Activated CD4-positive, alpha-beta T cell treated with anti-CD3 and anti-CD28 coated beads for 36 hours (primary cell): ENCODE measurements at regions not wholly inside any gene's neighbourhood (a gene's known extent, or its start where the extent isn't known, plus 50 kb on each side); places are given as distances from the start of the nearest gene placed in this dataset.

Experiments
- ATAC-seq: fragments of 200-7000 bp; cut with Tn5 transposase; one replicate; pipeline ENCODE4 v1.10.0; 2021; ENCODE audit warnings: mild to moderate bottlenecking, moderate library complexity
- CTCF ChIA-PET: fragments of 350-600 bp; sonication (Branson Sonifier 250); formaldehyde crosslinking; loops from one replicate; lab custom pipeline; 2021; ENCODE audit warnings: antibody characterized with exemption; lab: Charles Lee
- POLR2A ChIA-PET: fragments of 350-600 bp; sonication (Branson Sonifier 250); formaldehyde crosslinking; loops from one replicate; lab custom pipeline; 2021; ENCODE audit warnings: antibody characterized with exemption, inconsistent platforms; lab: Charles Lee
- DNase-seq: peaks from one replicate; pipeline ENCODE4 v3.0.0-alpha.2; 2020
- H3K27ac Mint-ChIP-seq: one replicate; pipeline ENCODE4 v1.8.0; 2021; ENCODE audit warnings: mixed read lengths
- H3K27me3 Mint-ChIP-seq: one replicate; pipeline ENCODE4 v1.8.0; 2021; ENCODE audit warnings: mixed read lengths
- H3K36me3 Mint-ChIP-seq: one replicate; pipeline ENCODE4 v1.8.0; 2021; ENCODE audit warnings: low read depth, mixed read lengths
- H3K4me1 Mint-ChIP-seq: one replicate; pipeline ENCODE4 v1.8.0; 2021; ENCODE audit warnings: mixed read lengths
- H3K4me3 Mint-ChIP-seq: one replicate; pipeline ENCODE4 v1.8.0; 2021; ENCODE audit warnings: mild to moderate bottlenecking, moderate library complexity, mixed read lengths
- H3K9me3 Mint-ChIP-seq: one replicate; pipeline ENCODE4 v1.8.0; 2021; ENCODE audit warnings: low read depth, mixed read lengths
- intact Hi-C, 2 experiments: fragments of 100-400 bp; cut with DNase I in 1 of 2; cut with micrococcal nuclease in 1 of 2; formaldehyde crosslinking; loops; one replicate each; pipeline versions ENCODE4 v1.14.2 to v1.15.1; 2022 to 2024; cut with DNase I, micrococcal nuclease

DNA sequence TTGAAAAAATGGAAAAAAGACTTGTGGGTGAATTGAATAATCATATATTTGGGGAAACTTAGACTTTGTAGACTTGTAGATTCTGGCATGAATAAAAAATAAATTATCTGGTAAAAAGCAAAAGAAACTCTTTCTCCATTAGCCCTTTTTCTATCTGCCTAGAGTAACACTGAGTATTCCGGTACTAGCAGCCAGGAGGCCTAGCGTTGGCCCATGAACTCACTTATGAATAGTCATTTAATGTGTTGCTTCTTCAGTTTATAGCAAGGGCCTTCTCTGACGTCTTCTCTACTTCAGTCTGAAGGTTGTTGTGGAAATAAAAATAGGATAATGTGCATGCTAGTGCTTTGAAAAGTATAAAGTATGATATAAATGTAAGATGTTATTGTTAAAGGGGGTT is 851.2 kb upstream of the NR2F2 start:
- intact Hi-C loops = no loop called here
- no peak for ATAC-seq
- Mint-ChIP-seq H3K36me3 (no peaks in the 10 kb centered on the region), H3K27ac (no peak overlapping the region), H3K4me3 (no peak overlapping the region), H3K27me3 (peaks cover 2% of the 10 kb centered on the region), H3K4me1 (no peaks in the 10 kb centered on the region), H3K9me3 (peaks cover 1% of the 10 kb centered on the region)
- DNase-seq = no peak
- CTCF ChIA-PET = no interaction called here
- POLR2A ChIA-PET = no interaction called here

DNA sequence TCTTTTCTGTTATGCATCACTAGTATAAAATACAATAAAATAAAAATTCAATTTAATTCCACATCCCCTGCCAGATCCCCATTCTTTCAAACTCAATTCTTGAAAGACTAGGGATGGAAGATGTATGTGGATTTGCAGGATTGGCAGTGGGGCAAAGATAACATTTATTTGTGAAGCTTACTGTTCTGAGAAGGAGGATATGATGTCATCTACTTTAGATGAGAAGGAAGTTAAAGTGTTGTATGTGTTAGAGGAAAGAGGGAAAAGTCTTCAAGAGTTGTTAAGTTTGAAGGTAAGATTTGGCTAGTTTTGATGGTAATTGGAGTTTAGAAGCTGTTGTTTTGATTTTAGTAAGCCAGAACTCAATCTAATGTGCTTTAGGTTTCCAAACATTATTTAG is 845.1 kb upstream of the NR2F2 start:
- intact Hi-C loops = no loop called here
- Mint-ChIP-seq H3K27me3 (peaks cover 2% of the 10 kb centered on the region), H3K36me3 (no peaks in the 10 kb centered on the region), H3K9me3 (peaks cover 8% of the 10 kb centered on the region), H3K27ac (no peak overlapping the region), H3K4me3 (no peak overlapping the region), H3K4me1 (no peaks in the 10 kb centered on the region)
- ATAC-seq = no peak
- ChIA-PET POLR2A (no interaction called here), CTCF (no interaction called here)
- no peak for DNase-seq

DNA sequence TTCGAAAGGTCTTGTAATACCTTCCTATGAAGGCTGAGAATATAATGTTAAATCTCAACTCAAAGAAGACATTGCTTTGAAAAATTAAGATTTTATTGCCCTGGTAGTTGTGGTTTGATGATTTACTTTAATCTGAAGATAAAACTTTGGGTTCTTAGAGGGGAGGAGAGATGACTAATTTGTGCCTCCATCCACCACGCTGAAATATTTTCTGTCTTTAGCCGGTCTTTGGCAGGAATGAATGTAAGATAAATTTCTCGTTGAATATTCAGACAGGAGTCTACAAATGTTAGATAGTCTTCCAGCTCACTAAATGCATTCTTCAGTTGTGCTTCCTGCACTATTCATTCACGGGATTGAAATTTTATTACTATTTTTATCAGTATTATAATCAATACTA is 844.3 kb upstream of the NR2F2 start:
- peaks cover 8% of the 10 kb centered on the region for H3K9me3 Mint-ChIP-seq
- ChIA-PET POLR2A (no interaction called here), CTCF (no interaction called here)
- H3K4me3 Mint-ChIP-seq = no peak overlapping the region
- H3K27me3 Mint-ChIP-seq = peaks cover 7% of the 10 kb centered on the region
- no peaks in the 10 kb centered on the region for H3K4me1 Mint-ChIP-seq
- ATAC-seq (no peak), DNase-seq (no peak)
- intact Hi-C loops = no loop called here
- H3K36me3 Mint-ChIP-seq = no peaks in the 10 kb centered on the region
- H3K27ac Mint-ChIP-seq = no peak overlapping the region

DNA sequence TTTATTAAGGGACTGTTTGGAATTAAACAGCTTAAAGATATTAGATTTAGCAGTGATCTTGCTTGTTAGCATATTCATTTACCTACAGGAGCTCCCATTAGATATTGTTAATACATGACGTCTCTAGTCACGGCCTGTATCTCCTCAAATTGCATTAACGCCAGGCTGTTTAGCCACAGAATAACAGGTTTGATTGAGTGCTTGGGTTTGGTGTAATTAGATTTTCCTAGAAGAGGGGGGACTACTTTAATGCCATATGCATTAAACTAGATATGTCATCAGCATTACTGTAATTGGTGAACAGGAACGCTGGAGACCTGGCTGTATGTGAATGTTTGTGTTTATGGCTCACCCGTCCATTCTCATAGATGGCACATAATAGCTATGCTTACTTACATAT is 841.4 kb upstream of the NR2F2 start:
- Mint-ChIP-seq H3K36me3 (no peaks in the 10 kb centered on the region), H3K4me3 (no peak overlapping the region), H3K27ac (no peak overlapping the region), H3K4me1 (no peaks in the 10 kb centered on the region), H3K27me3 (peaks cover 11% of the 10 kb centered on the region), H3K9me3 (peaks cover 8% of the 10 kb centered on the region)
- ChIA-PET POLR2A (no interaction called here), CTCF (no interaction called here)
- ATAC-seq (no peak), DNase-seq (no peak)
- intact Hi-C loops = no loop called here

DNA sequence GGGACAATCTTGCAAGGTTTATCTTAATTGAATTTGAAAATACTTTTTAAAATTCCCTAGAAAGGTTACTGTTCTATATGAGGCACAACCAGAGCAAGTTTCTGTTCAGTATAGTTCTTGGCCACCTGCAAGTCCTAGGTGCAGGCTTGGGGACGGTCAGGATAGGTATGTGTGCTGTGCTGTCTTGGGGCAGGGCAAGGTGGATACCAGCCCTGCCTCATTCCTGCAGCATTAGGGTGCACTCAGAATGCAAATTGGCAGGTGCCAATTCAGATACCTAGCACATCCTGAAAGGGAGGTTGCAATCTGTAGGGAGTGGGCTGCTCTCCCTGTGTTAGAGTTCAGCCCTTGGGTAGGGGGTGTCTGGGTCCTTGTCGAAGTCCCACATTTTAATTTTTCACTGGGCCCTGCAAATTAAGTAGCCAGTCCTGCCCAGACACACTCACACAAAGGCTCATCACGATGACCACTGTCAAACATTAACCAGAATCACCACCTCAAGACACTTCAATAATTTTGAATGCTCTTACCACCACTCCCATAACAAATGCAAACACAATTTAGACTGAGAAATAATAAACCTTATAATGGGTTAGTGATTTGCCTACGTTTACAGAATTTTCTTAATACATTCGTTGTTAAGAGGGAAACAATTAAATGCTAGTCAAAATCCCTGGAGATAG is 838.0 kb upstream of the NR2F2 start:
- CTCF ChIA-PET = interaction anchor here (0.7 kb wide), 1 partner anchor 71 kb away, joined by 3 read pairs; no protein-coding TSS in a partner anchor
- H3K27me3 Mint-ChIP-seq = peaks cover 24% of the 10 kb centered on the region
- no peak for ATAC-seq
- POLR2A ChIA-PET = no interaction called here
- H3K9me3 Mint-ChIP-seq = no peaks in the 10 kb centered on the region
- DNase-seq = no peak
- no peak overlapping the region for H3K27ac Mint-ChIP-seq
- no peaks in the 10 kb centered on the region for H3K4me1 Mint-ChIP-seq
- H3K36me3 Mint-ChIP-seq = no peaks in the 10 kb centered on the region
- intact Hi-C loops = no loop called here
- H3K4me3 Mint-ChIP-seq = no peak overlapping the region

DNA sequence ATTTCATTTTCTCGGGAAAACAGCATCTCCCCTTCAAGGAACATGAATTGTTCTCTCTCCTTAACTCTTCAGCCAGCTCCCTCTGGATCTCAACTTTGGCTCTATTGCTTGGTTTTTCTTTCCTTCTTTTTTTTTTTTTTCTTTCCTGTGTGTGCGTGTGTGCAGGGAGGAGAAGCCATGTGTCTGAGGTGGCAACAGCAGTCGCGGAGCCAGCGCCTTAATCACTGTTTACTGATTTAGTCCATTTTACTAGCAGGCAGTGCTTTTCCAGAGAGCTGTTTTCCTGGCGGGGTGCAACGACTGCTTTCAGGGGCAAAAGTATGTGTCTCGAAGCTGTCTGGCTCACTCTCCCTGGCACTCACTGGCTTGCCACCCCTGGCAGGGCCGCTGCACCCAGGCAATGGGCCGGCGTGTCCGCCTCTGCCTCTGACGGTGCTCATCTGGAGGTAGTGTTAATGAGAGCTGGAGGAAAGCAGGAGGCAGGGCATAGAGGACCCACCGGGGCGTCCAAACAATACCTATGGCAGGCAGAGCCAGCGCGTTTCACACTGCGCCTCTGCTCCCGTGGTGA is 835.4 kb upstream of the NR2F2 start:
- intact Hi-C loops = no loop called here
- DNase-seq = no peak
- no peak for ATAC-seq
- Mint-ChIP-seq H3K27me3 (peaks cover 24% of the 10 kb centered on the region), H3K36me3 (no peaks in the 10 kb centered on the region), H3K4me3 (no peak overlapping the region), H3K4me1 (peaks cover 10% of the 10 kb centered on the region), H3K27ac (no peak overlapping the region), H3K9me3 (no peaks in the 10 kb centered on the region)
- POLR2A ChIA-PET = interaction anchor here (0.7 kb wide), 1 partner anchor 631 kb away, joined by 3 read pairs; no protein-coding TSS in a partner anchor
- CTCF ChIA-PET = no interaction called here

DNA sequence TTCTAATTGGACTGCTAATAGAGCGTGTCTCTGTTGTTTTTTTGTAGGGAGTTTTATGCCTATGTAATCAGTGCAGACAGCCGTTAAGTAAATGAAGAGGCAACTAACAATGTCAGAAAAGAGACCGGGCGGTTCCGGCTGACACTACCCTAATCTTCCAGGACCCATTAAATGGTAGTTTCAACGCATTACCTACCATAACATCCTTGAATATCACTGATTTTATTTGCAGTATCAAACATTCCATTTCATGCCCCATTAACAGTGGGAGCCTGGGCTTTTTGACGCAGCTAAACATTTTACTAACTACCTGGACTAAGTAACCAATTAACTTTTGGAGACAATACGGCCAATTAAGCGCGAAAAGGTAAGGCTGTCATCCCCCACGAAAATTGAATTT is 832.9 kb upstream of the NR2F2 start:
- Mint-ChIP-seq H3K27ac (no peak overlapping the region), H3K27me3 (peaks cover 17% of the 10 kb centered on the region), H3K9me3 (no peaks in the 10 kb centered on the region), H3K4me1 (peaks cover 10% of the 10 kb centered on the region), H3K4me3 (no peak overlapping the region), H3K36me3 (no peaks in the 10 kb centered on the region)
- POLR2A ChIA-PET = no interaction called here
- DNase-seq = no peak
- intact Hi-C loops = no loop called here
- ATAC-seq = no peak
- CTCF ChIA-PET = no interaction called here

DNA sequence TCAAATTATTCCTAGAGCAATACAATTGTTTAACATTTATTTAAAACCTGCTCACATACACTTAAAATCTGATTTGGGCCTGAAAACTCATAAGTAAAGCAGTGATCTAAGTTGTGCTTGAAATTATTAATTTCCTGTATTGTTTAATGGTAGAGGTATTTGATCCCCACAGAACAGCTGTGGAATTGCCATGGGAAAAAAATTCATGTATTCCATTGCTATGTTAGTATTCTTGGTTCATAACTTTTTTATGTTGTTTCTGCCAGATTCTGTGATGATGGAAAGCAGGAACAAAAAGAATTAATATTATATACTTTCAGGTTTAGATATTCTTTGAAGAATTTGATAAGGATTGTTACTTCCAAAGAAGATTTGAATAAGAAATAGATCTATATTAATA is 831.5 kb upstream of the NR2F2 start:
- intact Hi-C loops = no loop called here
- Mint-ChIP-seq H3K36me3 (no peaks in the 10 kb centered on the region), H3K4me3 (no peak overlapping the region), H3K27me3 (peaks cover 15% of the 10 kb centered on the region), H3K9me3 (no peaks in the 10 kb centered on the region), H3K27ac (no peak overlapping the region), H3K4me1 (peaks cover 12% of the 10 kb centered on the region)
- DNase-seq = no peak
- no peak for ATAC-seq
- CTCF ChIA-PET = no interaction called here
- POLR2A ChIA-PET = no interaction called here

DNA sequence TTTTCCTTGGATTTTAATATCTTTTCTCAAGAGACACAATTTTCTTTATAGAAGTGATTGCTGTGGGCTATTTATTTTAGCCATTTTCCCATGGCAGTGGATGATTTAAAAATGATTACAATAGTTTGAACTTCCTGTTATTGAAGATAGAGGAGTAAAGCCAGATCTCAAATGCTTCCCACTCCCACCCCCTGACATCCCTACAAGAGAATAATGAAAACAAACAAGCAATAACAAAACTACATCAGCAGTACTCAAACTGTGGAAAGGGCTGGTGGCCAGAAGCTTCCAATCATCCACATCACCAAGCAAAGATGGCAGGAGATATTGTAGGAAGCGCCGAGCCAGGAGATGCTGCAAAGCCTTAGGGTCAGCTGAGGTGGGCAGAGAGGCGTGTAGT is 831.1 kb upstream of the NR2F2 start:
- no peak overlapping the region for H3K27ac Mint-ChIP-seq
- CTCF ChIA-PET = no interaction called here
- no peaks in the 10 kb centered on the region for H3K36me3 Mint-ChIP-seq
- intact Hi-C loops = no loop called here
- DNase-seq = no peak
- H3K4me3 Mint-ChIP-seq = no peak overlapping the region
- H3K4me1 Mint-ChIP-seq = peaks cover 12% of the 10 kb centered on the region
- POLR2A ChIA-PET = no interaction called here
- no peaks in the 10 kb centered on the region for H3K9me3 Mint-ChIP-seq
- peaks cover 15% of the 10 kb centered on the region for H3K27me3 Mint-ChIP-seq
- no peak for ATAC-seq

DNA sequence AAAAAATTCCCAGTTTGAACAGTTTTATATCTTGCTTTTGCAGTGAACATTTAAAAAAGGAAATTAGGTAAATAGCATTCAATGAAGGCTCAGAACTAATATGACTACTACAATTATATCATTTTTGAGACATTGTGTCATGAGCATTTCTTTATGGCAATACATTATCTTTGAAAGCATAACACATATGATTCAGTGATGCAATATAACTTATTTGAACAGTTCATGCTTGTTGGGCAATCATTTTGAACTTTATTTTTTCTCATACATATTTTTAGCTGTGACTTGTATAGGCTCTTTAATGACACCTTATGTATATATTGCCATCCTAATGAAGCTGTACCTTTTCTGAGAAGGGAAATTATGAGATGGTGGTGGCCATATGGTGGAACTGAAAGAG is 828.6 kb upstream of the NR2F2 start:
- CTCF ChIA-PET = no interaction called here
- Mint-ChIP-seq H3K9me3 (no peaks in the 10 kb centered on the region), H3K27ac (no peak overlapping the region), H3K4me3 (no peak overlapping the region), H3K27me3 (no peaks in the 10 kb centered on the region), H3K4me1 (peaks cover 12% of the 10 kb centered on the region), H3K36me3 (no peaks in the 10 kb centered on the region)
- no peak for ATAC-seq
- intact Hi-C loops = no loop called here
- no peak for DNase-seq
- POLR2A ChIA-PET = interaction anchor here (0.6 to 0.8 kb wide), 2 partner anchors 44 to 211 kb away, joined by 3 to 5 read pairs; no protein-coding TSS in a partner anchor

DNA sequence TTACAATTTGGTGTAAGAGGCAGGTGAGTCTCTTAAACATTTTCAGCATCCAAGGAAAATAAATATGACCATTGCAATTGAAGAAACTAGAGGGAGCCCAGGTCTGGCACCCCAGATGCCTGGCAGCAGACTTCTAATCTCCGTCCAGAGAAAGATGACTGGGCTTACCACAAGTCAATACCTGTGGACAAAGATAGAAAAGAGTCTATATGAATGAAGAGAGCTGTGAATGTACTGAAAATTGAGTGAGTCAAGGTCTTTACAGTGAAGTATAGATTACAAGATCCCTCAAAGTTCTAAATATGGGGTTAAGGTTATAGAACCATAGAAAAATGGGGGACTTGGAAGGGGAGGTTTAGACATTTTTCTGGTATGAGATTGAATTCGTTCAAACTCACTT is 827.4 kb upstream of the NR2F2 start:
- peaks cover 12% of the 10 kb centered on the region for H3K4me1 Mint-ChIP-seq
- CTCF ChIA-PET = no interaction called here
- H3K36me3 Mint-ChIP-seq = no peaks in the 10 kb centered on the region
- H3K4me3 Mint-ChIP-seq = no peak overlapping the region
- intact Hi-C loops = no loop called here
- H3K27ac Mint-ChIP-seq = no peak overlapping the region
- no peaks in the 10 kb centered on the region for H3K9me3 Mint-ChIP-seq
- DNase-seq (no peak), ATAC-seq (peak; percentile 42)
- POLR2A ChIA-PET = no interaction called here
- H3K27me3 Mint-ChIP-seq = no peaks in the 10 kb centered on the region

DNA sequence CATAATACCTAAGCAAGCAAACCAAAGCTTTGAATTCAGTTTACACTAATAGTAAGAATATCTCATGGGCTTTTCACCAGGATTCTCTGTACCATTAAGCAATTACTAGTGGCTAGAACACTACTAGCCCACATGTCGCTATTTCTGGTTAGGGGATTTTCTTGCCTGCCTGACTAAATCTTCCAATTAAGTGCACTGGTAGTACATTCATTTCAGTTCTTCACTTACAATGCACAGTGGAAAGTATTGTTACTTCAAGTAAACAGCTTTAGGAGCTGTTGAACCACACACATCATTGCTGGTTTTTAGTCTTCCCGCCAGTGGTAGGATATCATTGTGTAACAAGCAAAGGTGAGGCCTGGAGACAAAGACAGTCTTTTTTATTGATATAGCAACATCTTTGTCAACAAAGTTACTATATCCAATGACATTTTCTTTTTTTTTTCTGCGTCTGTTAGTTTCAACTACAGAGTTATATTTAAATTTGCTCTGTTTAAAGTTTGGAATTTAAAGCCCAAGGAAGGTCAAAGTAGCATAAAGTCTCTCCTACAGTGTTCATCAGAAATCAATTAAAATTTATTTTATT is 826.8 kb upstream of the NR2F2 start:
- DNase-seq (peak; percentile 10), ATAC-seq (peak; percentile 81)
- CTCF ChIA-PET = no interaction called here
- H3K27me3 Mint-ChIP-seq = no peaks in the 10 kb centered on the region
- H3K4me3 Mint-ChIP-seq = no peak overlapping the region
- H3K4me1 Mint-ChIP-seq = peaks cover 8% of the 10 kb centered on the region
- POLR2A ChIA-PET = no interaction called here
- H3K36me3 Mint-ChIP-seq = no peaks in the 10 kb centered on the region
- no peaks in the 10 kb centered on the region for H3K9me3 Mint-ChIP-seq
- intact Hi-C loops = no loop called here
- H3K27ac Mint-ChIP-seq = no peak overlapping the region
